ENCODE measurements at regions not wholly inside any gene's neighbourhood (a gene's known extent, or its start where the extent isn't known, plus 50 kb on each side); places are given as distances from the start of the nearest gene placed in this dataset.

DNA sequence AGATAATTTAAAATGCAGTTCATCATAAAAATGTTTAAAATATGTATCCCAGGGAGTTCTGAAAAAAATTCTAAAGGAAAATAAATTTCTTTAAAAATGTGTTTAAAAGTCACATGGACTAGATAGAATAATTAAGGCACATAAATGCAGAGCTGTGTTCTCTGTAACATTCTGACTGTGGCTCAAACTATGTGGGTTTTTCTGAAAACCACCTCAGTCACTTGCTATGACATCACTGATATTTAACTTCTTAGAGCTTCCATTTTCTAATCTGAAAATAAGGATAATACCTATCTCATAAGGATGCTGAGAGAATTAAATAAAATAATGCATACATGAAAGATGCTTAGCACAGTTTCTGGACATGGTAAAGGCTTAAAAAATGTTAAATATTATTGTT lies 107.3 kb downstream of the SLC41A2 start:
- Histone ChIP-seq H3K27ac (no peak overlapping the region), H3K9me2 (ENCODE audit: insufficient read depth) (no peaks in the 10 kb centered on the region), H3K4me3 (no peak overlapping the region), H3K79me2 (ENCODE audit: insufficient read depth) (no peaks in the 10 kb centered on the region), H3F3A (ENCODE audit: insufficient read depth) (peaks cover 9% of the 10 kb centered on the region; the same call in 1 of the 2 replicates), H4K20me1 (ENCODE audit: insufficient read depth) (no peaks in the 10 kb centered on the region), H3K36me3 (ENCODE audit: low read depth) (0 out of 2 replicates have a peak, but pooled peaks cover 4% of the 10 kb centered on the region), H3K27me3 (replicated peaks; ENCODE audit: insufficient read depth) (no peaks in the 10 kb centered on the region), H3K4me2 (ENCODE audit: unreplicated experiment) (no peak overlapping the region), H3K9me3 (ENCODE audit: low read depth) (no peaks in the 10 kb centered on the region), H2AFZ (no peak overlapping the region), H3K9ac (no peak overlapping the region), H3K4me1 (ENCODE audit: insufficient read depth) (peaks cover 11% of the 10 kb centered on the region)
- TF ChIP-seq EZH2phosphoT487 (IDR thresholded peaks at IDR 0.05; ENCODE audit: insufficient read depth, low read depth) (no peak), EZH2 (IDR thresholded peaks at IDR 0.05; ENCODE audit: insufficient read depth, poor library complexity, severe bottlenecking) (no peak)
- in situ Hi-C loops (cut with MboI): loop anchor here (25.0 kb wide), 1 partner anchor 638 kb away; the partner anchor contains the start of gene TXNRD1
- DNase-seq: peak; percentile 5

GRCh38 chr12:104846056-104846767 lies 111.9 kb downstream of the SLC41A2 start:
- 98 to 100% methylated on average over 2 of the region's 2 CpGs for WGBS, 2 experiments (ENCODE audit: low coverage in 1 of 2, low lambda C conversion rate in 2 of 2, missing lambda C conversion rate in 2 of 2)
- no peak overlapping the region for H3K9ac ChIP-seq
- H3K79me2 ChIP-seq (ENCODE audit: insufficient read depth): no peaks in the 10 kb centered on the region
- H3K27ac ChIP-seq: no peak overlapping the region
- no peaks in the 10 kb centered on the region; the same call in 1 of the 2 replicates for H3K36me3 ChIP-seq (ENCODE audit: low read depth)
- no peaks in the 10 kb centered on the region for H3K9me3 ChIP-seq (ENCODE audit: low read depth)
- in situ Hi-C loops (cut with MboI): no loop called here
- no peak overlapping the region for H3K4me3 ChIP-seq
- H2AFZ ChIP-seq: no peak overlapping the region
- no peaks in the 10 kb centered on the region for H4K20me1 ChIP-seq (ENCODE audit: insufficient read depth)
- H3K4me2 ChIP-seq (ENCODE audit: unreplicated experiment): peak overlapping the region; percentile 49
- peaks cover 9% of the 10 kb centered on the region; the same call in 1 of the 2 replicates for H3F3A ChIP-seq (ENCODE audit: insufficient read depth)
- peak; percentile 51 for DNase-seq
- TF ChIP-seq EZH2 (IDR thresholded peaks at IDR 0.05; ENCODE audit: insufficient read depth, poor library complexity, severe bottlenecking) (no peak), EZH2phosphoT487 (IDR thresholded peaks at IDR 0.05; ENCODE audit: insufficient read depth, low read depth) (no peak)
- H3K27me3 ChIP-seq (replicated peaks; ENCODE audit: insufficient read depth): no peaks in the 10 kb centered on the region
- H3K9me2 ChIP-seq (ENCODE audit: insufficient read depth): no peaks in the 10 kb centered on the region
- H3K4me1 ChIP-seq (ENCODE audit: insufficient read depth): peaks cover 15% of the 10 kb centered on the region

DNA sequence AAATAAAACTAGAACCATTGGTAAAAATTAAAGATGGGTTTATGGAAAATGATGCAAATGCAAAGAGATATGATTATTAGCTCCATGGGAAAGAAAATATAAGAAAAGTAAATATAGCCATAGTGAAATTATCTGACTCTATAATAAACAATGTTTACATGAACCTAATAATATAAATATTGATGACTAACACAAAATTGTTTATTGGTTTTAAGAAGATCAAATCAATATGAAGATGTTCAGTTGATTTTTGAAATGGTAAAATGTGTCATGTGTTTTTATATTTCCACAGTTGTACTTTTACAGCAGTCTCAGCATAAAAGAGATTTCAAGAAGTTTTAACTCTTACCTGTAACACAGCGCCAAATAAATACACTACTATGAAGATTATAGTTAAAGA lies 114.0 kb downstream of the SLC41A2 start:
- Histone ChIP-seq H3K4me1 (ENCODE audit: insufficient read depth) (peaks cover 15% of the 10 kb centered on the region), H3K4me3 (no peak overlapping the region), H3K9me2 (ENCODE audit: insufficient read depth) (no peaks in the 10 kb centered on the region), H3K36me3 (ENCODE audit: low read depth) (no peaks in the 10 kb centered on the region; the same call in 1 of the 2 replicates), H3K9me3 (ENCODE audit: low read depth) (no peaks in the 10 kb centered on the region), H3K4me2 (ENCODE audit: unreplicated experiment) (no peak overlapping the region), H3K27ac (no peak overlapping the region), H3K79me2 (ENCODE audit: insufficient read depth) (no peaks in the 10 kb centered on the region), H3K27me3 (replicated peaks; ENCODE audit: insufficient read depth) (no peaks in the 10 kb centered on the region), H3F3A (ENCODE audit: insufficient read depth) (peaks cover 9% of the 10 kb centered on the region; the same call in 1 of the 2 replicates), H2AFZ (no peak overlapping the region), H4K20me1 (ENCODE audit: insufficient read depth) (no peaks in the 10 kb centered on the region), H3K9ac (no peak overlapping the region)
- in situ Hi-C loops (cut with MboI): no loop called here
- 92 to 98% methylated on average over 1 of the region's 1 CpG for WGBS, 2 experiments (ENCODE audit: low coverage in 1 of 2, low lambda C conversion rate in 2 of 2, missing lambda C conversion rate in 2 of 2)
- TF ChIP-seq EZH2 (IDR thresholded peaks at IDR 0.05; ENCODE audit: insufficient read depth, poor library complexity, severe bottlenecking) (no peak), EZH2phosphoT487 (IDR thresholded peaks at IDR 0.05; ENCODE audit: insufficient read depth, low read depth) (no peak)
- DNase-seq: no peak

- no peaks in the 10 kb centered on the region for H3K9me2 ChIP-seq (ENCODE audit: insufficient read depth)
- H3K4me2 ChIP-seq (ENCODE audit: unreplicated experiment): no peak overlapping the region
- in situ Hi-C loops (cut with MboI): no loop called here
- 91 to 95% methylated on average over 1 of the region's 1 CpG for WGBS, 2 experiments (ENCODE audit: low coverage in 1 of 2, low lambda C conversion rate in 2 of 2, missing lambda C conversion rate in 2 of 2)
- no peaks in the 10 kb centered on the region for H4K20me1 ChIP-seq (ENCODE audit: insufficient read depth)
- H2AFZ ChIP-seq: no peak overlapping the region
- TF ChIP-seq EZH2 (IDR thresholded peaks at IDR 0.05; ENCODE audit: insufficient read depth, poor library complexity, severe bottlenecking) (no peak), EZH2phosphoT487 (IDR thresholded peaks at IDR 0.05; ENCODE audit: insufficient read depth, low read depth) (no peak)
- H3K4me1 ChIP-seq (ENCODE audit: insufficient read depth): no peaks in the 10 kb centered on the region
- no peak for DNase-seq
- H3K36me3 ChIP-seq (ENCODE audit: low read depth): no peaks in the 10 kb centered on the region; the same call in 1 of the 2 replicates
- H3K27me3 ChIP-seq (replicated peaks; ENCODE audit: insufficient read depth): no peaks in the 10 kb centered on the region
- H3K4me3 ChIP-seq: no peak overlapping the region
- no peaks in the 10 kb centered on the region for H3K79me2 ChIP-seq (ENCODE audit: insufficient read depth)
- no peaks in the 10 kb centered on the region for H3K9me3 ChIP-seq (ENCODE audit: low read depth)
- H3F3A ChIP-seq (ENCODE audit: insufficient read depth): no peaks in the 10 kb centered on the region
- H3K9ac ChIP-seq: no peak overlapping the region
- H3K27ac ChIP-seq: no peak overlapping the region
Measured at GRCh38 chr12:104840262-104840661, 117.8 kb downstream of the SLC41A2 start.

Data from GM23248 (cell line).